ENCODE measurements at regions not wholly inside any gene's neighbourhood (a gene's known extent, or its start where the extent isn't known, plus 50 kb on each side); places are given as distances from the start of the nearest gene placed in this dataset.

GRCh38 chr1:30343562-30343961 lies 379.8 kb downstream of the MATN1 start:
- Mint-ChIP-seq H3K4me1 (ENCODE audit: low read depth) (no peaks in the 10 kb centered on the region), H3K27me3 (ENCODE audit: low read depth) (peaks cover 13% of the 10 kb centered on the region), H3K27ac (ENCODE audit: unreplicated experiment) (no peak overlapping the region), H3K36me3 (ENCODE audit: low read depth) (no peaks in the 10 kb centered on the region), H3K9me3 (ENCODE audit: low read depth) (peaks cover 14% of the 10 kb centered on the region), H3K4me3 (ENCODE audit: unreplicated experiment) (no peak overlapping the region)
- no peak for TF ChIP-seq CTCF (IDR thresholded peaks at IDR 0.05)
- no peak for DNase-seq (ENCODE audit: low spot score)

- H3K36me3 Mint-ChIP-seq (ENCODE audit: low read depth) = no peaks in the 10 kb centered on the region
These were observed 380.7 kb downstream of the MATN1 start for GRCh38 chr1:30342535-30343141.

DNA sequence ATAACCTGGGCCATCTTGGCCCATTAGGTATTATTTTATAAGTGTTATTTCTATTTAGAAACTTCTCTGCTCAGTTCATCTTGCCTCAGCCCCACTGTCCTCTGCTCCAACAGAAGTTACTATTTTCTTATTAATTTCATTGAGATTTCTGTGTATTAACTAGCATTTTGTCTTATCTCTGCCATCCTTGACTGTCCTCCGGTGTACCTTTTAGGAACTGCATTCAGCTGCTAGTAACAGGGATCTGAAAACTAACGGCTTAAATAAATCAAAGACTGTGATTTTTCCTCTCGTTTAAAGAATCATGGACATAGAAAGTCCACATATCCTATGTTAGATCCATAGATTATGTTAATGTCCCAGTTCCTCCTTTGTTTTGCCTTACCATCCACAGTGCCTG lies 382.5 kb downstream of the MATN1 start:
- Mint-ChIP-seq H3K9me3 (ENCODE audit: low read depth) (peaks cover 4% of the 10 kb centered on the region), H3K36me3 (ENCODE audit: low read depth) (no peaks in the 10 kb centered on the region), H3K27me3 (ENCODE audit: low read depth) (peaks cover 11% of the 10 kb centered on the region), H3K27ac (ENCODE audit: unreplicated experiment) (no peak overlapping the region), H3K4me3 (ENCODE audit: unreplicated experiment) (no peak overlapping the region), H3K4me1 (ENCODE audit: low read depth) (no peaks in the 10 kb centered on the region)
- TF ChIP-seq CTCF (IDR thresholded peaks at IDR 0.05) = peak; percentile 11
- no peak for DNase-seq (ENCODE audit: low spot score)

More at GRCh38 chr1:30342535-30343141, 380.7 kb downstream of the MATN1 start:
- H3K4me1 Mint-ChIP-seq (ENCODE audit: low read depth) = no peaks in the 10 kb centered on the region
- no peak overlapping the region for H3K4me3 Mint-ChIP-seq (ENCODE audit: unreplicated experiment)
- peaks cover 13% of the 10 kb centered on the region for H3K27me3 Mint-ChIP-seq (ENCODE audit: low read depth)
- peak; percentile 77 for DNase-seq (ENCODE audit: low spot score)
- H3K9me3 Mint-ChIP-seq (ENCODE audit: low read depth) = peaks cover 5% of the 10 kb centered on the region
- H3K27ac Mint-ChIP-seq (ENCODE audit: unreplicated experiment) = no peak overlapping the region
- no peak for TF ChIP-seq CTCF (IDR thresholded peaks at IDR 0.05)

DNA sequence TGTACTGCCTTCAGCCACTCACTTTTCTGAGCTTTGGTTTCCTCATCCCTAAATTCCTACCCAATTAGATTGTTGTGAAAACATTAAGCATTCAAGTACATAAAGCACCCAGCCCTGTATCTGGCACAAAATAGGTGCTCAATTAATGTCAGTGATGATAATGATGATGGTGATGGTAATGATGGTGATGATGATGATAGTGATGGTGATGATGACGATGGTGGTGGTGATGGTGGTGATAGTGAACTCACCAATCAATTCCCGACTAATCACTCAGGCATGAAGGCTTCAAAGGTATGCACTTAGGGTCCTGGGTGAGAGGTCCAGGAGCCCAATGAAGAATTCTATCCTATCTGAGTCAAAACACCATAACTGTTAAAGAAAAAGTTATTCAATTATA lies 383.5 kb downstream of the MATN1 start:
- peaks cover 11% of the 10 kb centered on the region for H3K27me3 Mint-ChIP-seq (ENCODE audit: low read depth)
- no peak overlapping the region for H3K27ac Mint-ChIP-seq (ENCODE audit: unreplicated experiment)
- H3K4me3 Mint-ChIP-seq (ENCODE audit: unreplicated experiment) = no peak overlapping the region
- no peak for DNase-seq (ENCODE audit: low spot score)
- H3K9me3 Mint-ChIP-seq (ENCODE audit: low read depth) = peaks cover 4% of the 10 kb centered on the region
- H3K4me1 Mint-ChIP-seq (ENCODE audit: low read depth) = no peaks in the 10 kb centered on the region
- H3K36me3 Mint-ChIP-seq (ENCODE audit: low read depth) = no peaks in the 10 kb centered on the region
- TF ChIP-seq CTCF (IDR thresholded peaks at IDR 0.05) = no peak

- H3K27ac Mint-ChIP-seq (ENCODE audit: unreplicated experiment) = no peak overlapping the region
- H3K4me3 Mint-ChIP-seq (ENCODE audit: unreplicated experiment) = no peak overlapping the region
- TF ChIP-seq CTCF (IDR thresholded peaks at IDR 0.05) = no peak
- no peak for DNase-seq (ENCODE audit: low spot score)
- H3K36me3 Mint-ChIP-seq (ENCODE audit: low read depth) = no peaks in the 10 kb centered on the region
- peaks cover 10% of the 10 kb centered on the region for H3K27me3 Mint-ChIP-seq (ENCODE audit: low read depth)
- H3K9me3 Mint-ChIP-seq (ENCODE audit: low read depth) = peaks cover 3% of the 10 kb centered on the region
- no peaks in the 10 kb centered on the region for H3K4me1 Mint-ChIP-seq (ENCODE audit: low read depth)
These were observed 384.6 kb downstream of the MATN1 start for GRCh38 chr1:30338765-30339164.
